ENCODE measurements at regions not wholly inside any gene's neighbourhood (a gene's known extent, or its start where the extent isn't known, plus 50 kb on each side); places are given as distances from the start of the nearest gene placed in this dataset.

- no peaks in the 10 kb centered on the region for H3K79me2 ChIP-seq (ENCODE audit: control insufficient read depth, insufficient read depth, low read length, poor library complexity)
- H4K12ac ChIP-seq (ENCODE audit: low read depth, low read length), result no peak overlapping the region
- no peak overlapping the region for H2AFZ ChIP-seq (ENCODE audit: insufficient read depth, low read length, poor library complexity)
- no peak overlapping the region for H4K8ac ChIP-seq (ENCODE audit: low read depth, low read length)
- no peak overlapping the region for H3K9ac ChIP-seq (ENCODE audit: low read length)
- H3K4ac ChIP-seq (ENCODE audit: low read depth, low read length), result no peak overlapping the region
- H2BK5ac ChIP-seq (ENCODE audit: low read depth, low read length, poor library complexity), result no peak overlapping the region
- H2BK12ac ChIP-seq (ENCODE audit: low read length), result no peak overlapping the region
- H3K23ac ChIP-seq (ENCODE audit: low read length), result no peak overlapping the region
- no peaks in the 10 kb centered on the region for H3K27me3 ChIP-seq (ENCODE audit: insufficient read depth, low read length)
- DNase-seq, result no peak
- no peak overlapping the region for H3K4me3 ChIP-seq (ENCODE audit: low read depth, low read length)
- H3K79me1 ChIP-seq (ENCODE audit: low read length), result no peaks in the 10 kb centered on the region
- no peak overlapping the region for H3K14ac ChIP-seq (ENCODE audit: low read length)
- H2AK5ac ChIP-seq (ENCODE audit: low read length), result no peak overlapping the region
- no peak overlapping the region for H2BK120ac ChIP-seq (ENCODE audit: insufficient read depth, low read length, poor library complexity)
- WGBS (ENCODE audit: extremely low coverage, insufficient coverage, insufficient read length), result no CpG with 5 or more reads among the region's 1 CpG
- H3K36me3 ChIP-seq (ENCODE audit: control insufficient read depth in 1 of 2, insufficient read depth in 2 of 2, low read length in 2 of 2), result no peaks in the 10 kb centered on the region
- H3K9me3 ChIP-seq (ENCODE audit: insufficient read depth, low read depth, low read length), result no peaks in the 10 kb centered on the region
- no peak overlapping the region for H3K4me2 ChIP-seq (ENCODE audit: low read length)
- peaks cover 0 to 3% of the 10 kb centered on the region in 2 experiments for H3K4me1 ChIP-seq (ENCODE audit: control insufficient read depth in 1 of 2, insufficient read depth in 2 of 2, low read length in 2 of 2)
- no peak overlapping the region for H3K27ac ChIP-seq (ENCODE audit: low read depth, low read length)
- H4K91ac ChIP-seq (ENCODE audit: low read depth, low read length), result no peak overlapping the region
- no peak overlapping the region for H3K18ac ChIP-seq (ENCODE audit: low read length)
Measured at GRCh38 chr14:83289896-83290295, 1756.2 kb upstream of the SEL1L start.

GRCh38 chr14:83290447-83290846 is 1756.8 kb upstream of the SEL1L start:
- no peaks in the 10 kb centered on the region for H3K36me3 ChIP-seq (ENCODE audit: control insufficient read depth in 1 of 2, insufficient read depth in 2 of 2, low read length in 2 of 2)
- no peak overlapping the region for H4K8ac ChIP-seq (ENCODE audit: low read depth, low read length)
- H3K4me3 ChIP-seq (ENCODE audit: low read depth, low read length), result no peak overlapping the region
- peaks cover 0 to 3% of the 10 kb centered on the region in 2 experiments for H3K4me1 ChIP-seq (ENCODE audit: control insufficient read depth in 1 of 2, insufficient read depth in 2 of 2, low read length in 2 of 2)
- H2AK5ac ChIP-seq (ENCODE audit: low read length), result no peak overlapping the region
- no peak overlapping the region for H2BK120ac ChIP-seq (ENCODE audit: insufficient read depth, low read length, poor library complexity)
- H2BK12ac ChIP-seq (ENCODE audit: low read length), result no peak overlapping the region
- no peak overlapping the region for H3K18ac ChIP-seq (ENCODE audit: low read length)
- no peak overlapping the region for H3K4ac ChIP-seq (ENCODE audit: low read depth, low read length)
- H2BK5ac ChIP-seq (ENCODE audit: low read depth, low read length, poor library complexity), result no peak overlapping the region
- H3K4me2 ChIP-seq (ENCODE audit: low read length), result no peak overlapping the region
- H3K27me3 ChIP-seq (ENCODE audit: insufficient read depth, low read length), result no peaks in the 10 kb centered on the region
- H3K14ac ChIP-seq (ENCODE audit: low read length), result no peak overlapping the region
- H4K91ac ChIP-seq (ENCODE audit: low read depth, low read length), result no peak overlapping the region
- no peak overlapping the region for H3K9ac ChIP-seq (ENCODE audit: low read length)
- no peak overlapping the region for H3K23ac ChIP-seq (ENCODE audit: low read length)
- no peaks in the 10 kb centered on the region for H3K9me3 ChIP-seq (ENCODE audit: insufficient read depth, low read depth, low read length)
- DNase-seq, result no peak
- H3K79me1 ChIP-seq (ENCODE audit: low read length), result no peaks in the 10 kb centered on the region
- no peak overlapping the region for H4K12ac ChIP-seq (ENCODE audit: low read depth, low read length)
- H2AFZ ChIP-seq (ENCODE audit: insufficient read depth, low read length, poor library complexity), result no peak overlapping the region
- no peaks in the 10 kb centered on the region for H3K79me2 ChIP-seq (ENCODE audit: control insufficient read depth, insufficient read depth, low read length, poor library complexity)
- no peak overlapping the region for H3K27ac ChIP-seq (ENCODE audit: low read depth, low read length)

GRCh38 chr14:83291714-83292113 is 1758.1 kb upstream of the SEL1L start:
- Histone ChIP-seq H3K4me3 (ENCODE audit: low read depth, low read length) (no peak overlapping the region), H4K8ac (ENCODE audit: low read depth, low read length) (no peak overlapping the region), H2BK5ac (ENCODE audit: low read depth, low read length, poor library complexity) (no peak overlapping the region), H3K27ac (ENCODE audit: low read depth, low read length) (no peak overlapping the region), H3K36me3 (ENCODE audit: control insufficient read depth in 1 of 2, insufficient read depth in 2 of 2, low read length in 2 of 2) (no peaks in the 10 kb centered on the region), H2AFZ (ENCODE audit: insufficient read depth, low read length, poor library complexity) (no peak overlapping the region), H3K9me3 (ENCODE audit: insufficient read depth, low read depth, low read length) (no peaks in the 10 kb centered on the region), H3K9ac (ENCODE audit: low read length) (no peak overlapping the region), H3K4ac (ENCODE audit: low read depth, low read length) (no peak overlapping the region), H2BK120ac (ENCODE audit: insufficient read depth, low read length, poor library complexity) (no peak overlapping the region), H3K4me1 (ENCODE audit: control insufficient read depth in 1 of 2, insufficient read depth in 2 of 2, low read length in 2 of 2) (peaks cover 0 to 3% of the 10 kb centered on the region in 2 experiments), H2AK5ac (ENCODE audit: low read length) (no peak overlapping the region), H4K91ac (ENCODE audit: low read depth, low read length) (no peak overlapping the region), H3K79me2 (ENCODE audit: control insufficient read depth, insufficient read depth, low read length, poor library complexity) (no peaks in the 10 kb centered on the region), H3K4me2 (ENCODE audit: low read length) (no peak overlapping the region), H3K14ac (ENCODE audit: low read length) (no peak overlapping the region), H3K23ac (ENCODE audit: low read length) (no peak overlapping the region), H3K27me3 (ENCODE audit: insufficient read depth, low read length) (no peaks in the 10 kb centered on the region), H2BK12ac (ENCODE audit: low read length) (no peak overlapping the region), H3K79me1 (ENCODE audit: low read length) (no peaks in the 10 kb centered on the region), H4K12ac (ENCODE audit: low read depth, low read length) (no peak overlapping the region), H3K18ac (ENCODE audit: low read length) (no peak overlapping the region)
- whole genome bisulfite sequencing (ENCODE audit: extremely low coverage, insufficient coverage, insufficient read length), result no CpG with 5 or more reads among the region's 1 CpG
- DNase-seq, result no peak

- Histone ChIP-seq H2AK5ac (ENCODE audit: low read length) (no peak overlapping the region), H2AFZ (ENCODE audit: insufficient read depth, low read length, poor library complexity) (no peak overlapping the region), H3K27ac (ENCODE audit: low read depth, low read length) (no peak overlapping the region), H3K23ac (ENCODE audit: low read length) (no peak overlapping the region), H3K9me3 (ENCODE audit: insufficient read depth, low read depth, low read length) (no peaks in the 10 kb centered on the region), H4K8ac (ENCODE audit: low read depth, low read length) (no peak overlapping the region), H3K79me1 (ENCODE audit: low read length) (no peaks in the 10 kb centered on the region), H2BK12ac (ENCODE audit: low read length) (no peak overlapping the region), H3K27me3 (ENCODE audit: insufficient read depth, low read length) (no peaks in the 10 kb centered on the region), H3K14ac (ENCODE audit: low read length) (no peak overlapping the region), H2BK120ac (ENCODE audit: insufficient read depth, low read length, poor library complexity) (no peak overlapping the region), H4K12ac (ENCODE audit: low read depth, low read length) (no peak overlapping the region), H3K4me1 (ENCODE audit: control insufficient read depth in 1 of 2, insufficient read depth in 2 of 2, low read length in 2 of 2) (no peaks in the 10 kb centered on the region), H3K4ac (ENCODE audit: low read depth, low read length) (no peak overlapping the region), H3K36me3 (ENCODE audit: control insufficient read depth in 1 of 2, insufficient read depth in 2 of 2, low read length in 2 of 2) (no peaks in the 10 kb centered on the region), H4K91ac (ENCODE audit: low read depth, low read length) (no peak overlapping the region), H3K18ac (ENCODE audit: low read length) (no peak overlapping the region), H3K9ac (ENCODE audit: low read length) (no peak overlapping the region), H3K4me2 (ENCODE audit: low read length) (no peak overlapping the region), H3K4me3 (ENCODE audit: low read depth, low read length) (no peak overlapping the region), H2BK5ac (ENCODE audit: low read depth, low read length, poor library complexity) (no peak overlapping the region), H3K79me2 (ENCODE audit: control insufficient read depth, insufficient read depth, low read length, poor library complexity) (no peaks in the 10 kb centered on the region)
- no CpG with 5 or more reads among the region's 1 CpG for WGBS (ENCODE audit: extremely low coverage, insufficient coverage, insufficient read length)
- no peak for DNase-seq
Measured at GRCh38 chr14:83294941-83295340, 1761.3 kb upstream of the SEL1L start.
